Neural progenitor cell (in vitro differentiated cells): ENCODE measurements at regions not wholly inside any gene's neighbourhood (a gene's known extent, or its start where the extent isn't known, plus 50 kb on each side); places are given as distances from the start of the nearest gene placed in this dataset.

Experiments
- DNase-seq: peaks from one replicate; pipeline ENCODE4 v3.0.0-alpha.2; 2016; ENCODE audit warnings: low spot score
- H2AFZ ChIP-seq: fragments of 200-600 bp; sonication (generic); replicated peaks from 2 replicates; pipeline ENCODE4 v1.6.1; 2016; ENCODE audit warnings: antibody characterized with exemption
- H3F3A ChIP-seq: fragments of 200-600 bp; sonication (generic); 2 replicates; pipeline ENCODE4 v1.6.1; 2016; ENCODE audit warnings: antibody characterized with exemption, low read depth
- H3K27ac ChIP-seq: fragments of 200-600 bp; sonication (generic); 2 replicates; pipeline ENCODE4 v1.5.1; 2016; ENCODE audit warnings: mild to moderate bottlenecking
- H3K27me3 ChIP-seq: fragments of 200-600 bp; sonication (generic); 2 replicates; pipeline ENCODE4 v1.6.1; 2016; ENCODE audit warnings: mild to moderate bottlenecking, moderate library complexity
- H3K36me3 ChIP-seq: fragments of 200-600 bp; sonication (generic); 2 replicates; pipeline ENCODE4 v1.5.1; 2016
- H3K4me1 ChIP-seq: fragments of 200-600 bp; sonication (generic); 2 replicates; pipeline ENCODE4 v1.6.1; 2016; ENCODE audit warnings: mixed run types
- H3K4me2 ChIP-seq: fragments of 200-600 bp; sonication (generic); 2 replicates; pipeline ENCODE4 v1.6.1; 2016
- H3K4me3 ChIP-seq: fragments of 200-600 bp; sonication (generic); 2 replicates; pipeline ENCODE4 v1.5.1; 2016
- H3K79me2 ChIP-seq: fragments of 200-600 bp; sonication (generic); 2 replicates; pipeline ENCODE4 v1.6.1; 2016; ENCODE audit warnings: low read depth
- H3K9ac ChIP-seq: fragments of 200-600 bp; sonication (generic); 2 replicates; pipeline ENCODE4 v1.6.1; 2016
- H3K9me3 ChIP-seq: fragments of 200-600 bp; sonication (generic); 2 replicates; pipeline ENCODE4 v1.5.1; 2016; ENCODE audit warnings: low read depth
- H4K20me1 ChIP-seq: fragments of 200-600 bp; sonication (generic); 2 replicates; pipeline ENCODE4 v1.6.1; 2016; ENCODE audit warnings: low read depth
- H3K27ac Mint-ChIP-seq: 3 replicates; pipeline ENCODE4 v1.8.0; 2021; ENCODE audit warnings: mixed read lengths
- H3K27me3 Mint-ChIP-seq: 2 replicates; pipeline ENCODE4 v1.8.0; 2022; ENCODE audit warnings: low read depth, mild to moderate bottlenecking, inconsistent platforms, moderate library complexity, mixed read lengths; ENCODE audit not compliant: insufficient read depth
- H3K36me3 Mint-ChIP-seq: 3 replicates; pipeline ENCODE4 v1.8.0; 2021; ENCODE audit warnings: mixed read lengths
- H3K4me1 Mint-ChIP-seq: 3 replicates; pipeline ENCODE4 v1.8.0; 2021; ENCODE audit warnings: mixed read lengths
- H3K4me3 Mint-ChIP-seq: 3 replicates; pipeline ENCODE4 v1.8.0; 2021; ENCODE audit warnings: mild to moderate bottlenecking, moderate library complexity, mixed read lengths
- H3K9me3 Mint-ChIP-seq: 3 replicates; pipeline ENCODE4 v1.8.0; 2020; ENCODE audit warnings: mixed read lengths
- EZH2 ChIP-seq: fragments of 200-600 bp; sonication (generic); IDR thresholded peaks from 2 replicates; pipeline ENCODE4 v1.6.1; 2017; ENCODE audit warnings: antibody characterized with exemption, mild to moderate bottlenecking, moderate library complexity
- EZH2phosphoT487 ChIP-seq: fragments of 200-600 bp; sonication (generic); IDR thresholded peaks from 2 replicates; pipeline ENCODE4 v1.6.1; 2017; ENCODE audit warnings: antibody characterized with exemption
- TF ChIP-seq, protein P1 (sequence below): fragments of 200-600 bp; sonication (generic); IDR thresholded peaks from 2 replicates; pipeline ENCODE4 v1.5.1; 2017; ENCODE audit warnings: antibody characterized with exemption, mild to moderate bottlenecking

DNA sequence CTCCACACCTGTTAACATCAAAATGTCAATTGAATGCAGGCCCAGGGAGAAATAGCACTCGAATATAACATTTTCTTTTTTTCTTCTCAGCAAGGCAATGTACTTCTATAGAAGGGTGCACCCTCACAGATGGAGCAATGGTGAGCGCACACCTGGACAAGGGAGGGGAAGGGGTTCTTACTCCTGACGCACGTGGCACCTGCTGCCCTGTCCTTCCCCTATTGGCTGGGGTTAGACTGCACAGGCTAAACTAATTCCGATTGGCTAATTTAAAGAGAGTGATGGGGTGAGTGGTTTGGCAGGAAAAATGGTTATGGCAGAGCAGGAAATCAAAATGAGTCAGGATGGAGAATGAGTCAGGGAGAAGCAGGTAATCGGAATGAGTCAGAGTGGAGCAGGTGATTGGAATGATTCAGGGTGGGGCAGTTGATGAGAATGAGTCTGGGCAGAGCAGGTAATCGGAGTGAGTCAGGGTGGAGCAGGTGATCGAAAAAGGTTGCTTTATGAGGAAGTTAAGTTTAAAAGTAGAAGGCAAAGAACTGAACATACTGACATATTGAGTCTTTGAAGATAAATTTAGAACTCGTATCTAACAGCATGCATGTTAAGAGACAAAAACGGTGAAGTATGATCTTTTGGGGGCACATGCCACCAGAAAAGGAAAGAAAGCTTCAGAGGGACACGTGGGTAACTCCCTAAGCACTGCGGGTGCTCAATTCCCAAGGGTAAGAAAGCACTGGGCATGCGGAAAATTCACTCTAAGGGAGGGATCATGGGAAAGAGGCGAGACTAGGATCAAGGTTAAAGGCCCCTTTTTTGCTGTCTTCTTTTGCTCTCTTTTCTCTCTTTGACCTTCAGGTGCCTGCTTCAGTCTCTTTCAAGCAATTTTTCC, 72.9 kb upstream of the GALNT15 start:
- no peaks in the 10 kb centered on the region for H3K36me3 ChIP-seq
- no peak overlapping the region for H3K4me2 ChIP-seq
- no peak overlapping the region for H2AFZ ChIP-seq
- Mint-ChIP-seq H3K36me3 (no peaks in the 10 kb centered on the region), H3K27ac (no peak overlapping the region), H3K27me3 (peaks cover 3% of the 10 kb centered on the region), H3K4me1 (no peaks in the 10 kb centered on the region), H3K4me3 (no peak overlapping the region), H3K9me3 (no peaks in the 10 kb centered on the region)
- no peaks in the 10 kb centered on the region for H3K79me2 ChIP-seq
- H4K20me1 ChIP-seq: no peaks in the 10 kb centered on the region
- no peaks in the 10 kb centered on the region for H3F3A ChIP-seq
- H3K4me1 ChIP-seq: no peaks in the 10 kb centered on the region
- H3K27me3 ChIP-seq: no peaks in the 10 kb centered on the region
- H3K9ac ChIP-seq: no peak overlapping the region
- H3K4me3 ChIP-seq: no peak overlapping the region
- no peak for TF ChIP-seq EZH2
- TF ChIP-seq EZH2phosphoT487: no peak
- TF ChIP-seq, protein P1, sequence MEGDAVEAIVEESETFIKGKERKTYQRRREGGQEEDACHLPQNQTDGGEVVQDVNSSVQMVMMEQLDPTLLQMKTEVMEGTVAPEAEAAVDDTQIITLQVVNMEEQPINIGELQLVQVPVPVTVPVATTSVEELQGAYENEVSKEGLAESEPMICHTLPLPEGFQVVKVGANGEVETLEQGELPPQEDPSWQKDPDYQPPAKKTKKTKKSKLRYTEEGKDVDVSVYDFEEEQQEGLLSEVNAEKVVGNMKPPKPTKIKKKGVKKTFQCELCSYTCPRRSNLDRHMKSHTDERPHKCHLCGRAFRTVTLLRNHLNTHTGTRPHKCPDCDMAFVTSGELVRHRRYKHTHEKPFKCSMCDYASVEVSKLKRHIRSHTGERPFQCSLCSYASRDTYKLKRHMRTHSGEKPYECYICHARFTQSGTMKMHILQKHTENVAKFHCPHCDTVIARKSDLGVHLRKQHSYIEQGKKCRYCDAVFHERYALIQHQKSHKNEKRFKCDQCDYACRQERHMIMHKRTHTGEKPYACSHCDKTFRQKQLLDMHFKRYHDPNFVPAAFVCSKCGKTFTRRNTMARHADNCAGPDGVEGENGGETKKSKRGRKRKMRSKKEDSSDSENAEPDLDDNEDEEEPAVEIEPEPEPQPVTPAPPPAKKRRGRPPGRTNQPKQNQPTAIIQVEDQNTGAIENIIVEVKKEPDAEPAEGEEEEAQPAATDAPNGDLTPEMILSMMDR: no peak
- H3K9me3 ChIP-seq: no peaks in the 10 kb centered on the region
- DNase-seq: no peak
- no peak overlapping the region for H3K27ac ChIP-seq

DNA sequence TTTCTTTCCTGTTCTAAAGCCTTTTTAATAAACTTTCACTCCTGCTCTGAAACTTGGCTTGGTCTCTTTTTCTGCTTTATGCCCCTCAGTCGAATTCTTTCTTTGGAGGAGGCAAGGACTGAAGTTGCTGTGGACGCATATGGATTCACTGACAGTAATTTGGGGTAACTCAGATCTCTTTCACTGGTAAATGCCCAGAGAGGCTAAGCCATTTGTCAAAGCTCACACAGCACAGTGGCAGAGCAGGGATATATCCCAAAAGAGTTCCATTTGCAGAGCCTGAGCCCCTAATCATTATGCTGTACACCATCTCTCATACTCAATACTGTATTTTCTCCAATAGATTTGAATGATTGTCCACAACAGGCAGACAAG, 72.3 kb upstream of the GALNT15 start:
- H3K27me3 ChIP-seq: no peaks in the 10 kb centered on the region
- no peaks in the 10 kb centered on the region for H3K4me1 ChIP-seq
- Mint-ChIP-seq H3K36me3 (no peaks in the 10 kb centered on the region), H3K27ac (no peak overlapping the region), H3K4me1 (no peaks in the 10 kb centered on the region), H3K9me3 (no peaks in the 10 kb centered on the region), H3K4me3 (no peak overlapping the region), H3K27me3 (peaks cover 3% of the 10 kb centered on the region)
- H3F3A ChIP-seq: no peaks in the 10 kb centered on the region
- DNase-seq: no peak
- H3K4me2 ChIP-seq: no peak overlapping the region
- H3K9ac ChIP-seq: no peak overlapping the region
- no peaks in the 10 kb centered on the region for H4K20me1 ChIP-seq
- H2AFZ ChIP-seq: no peak overlapping the region
- no peak overlapping the region for H3K27ac ChIP-seq
- H3K36me3 ChIP-seq: no peaks in the 10 kb centered on the region
- TF ChIP-seq EZH2phosphoT487 (no peak), EZH2 (no peak)
- TF ChIP-seq, protein P1: no peak
- no peaks in the 10 kb centered on the region for H3K79me2 ChIP-seq
- H3K4me3 ChIP-seq: no peak overlapping the region
- H3K9me3 ChIP-seq: no peaks in the 10 kb centered on the region

DNA sequence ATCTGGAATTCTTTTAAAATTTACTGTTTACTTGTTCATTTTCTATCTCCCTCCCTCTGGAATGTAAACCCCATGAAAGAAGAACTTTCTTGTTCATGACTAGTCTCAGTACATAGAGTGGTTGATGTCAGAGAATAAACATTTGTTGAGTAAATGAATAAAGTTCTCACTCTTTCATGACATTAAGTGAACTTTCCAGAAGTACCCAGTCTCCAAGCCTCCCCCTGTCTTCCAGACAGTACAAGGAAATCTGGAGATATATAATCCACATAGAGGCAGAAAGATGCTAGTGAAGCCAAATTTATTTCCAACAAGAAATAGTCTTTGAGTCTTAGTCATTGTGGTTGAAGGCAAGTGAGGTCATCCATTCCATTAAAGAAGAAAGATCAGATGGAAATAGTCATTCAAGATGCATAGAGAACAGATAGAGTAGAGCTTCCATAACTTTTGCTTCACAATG, 71.5 kb upstream of the GALNT15 start:
- Histone ChIP-seq H3K27ac (no peak overlapping the region), H2AFZ (no peak overlapping the region), H3K9me3 (no peaks in the 10 kb centered on the region), H3K36me3 (no peaks in the 10 kb centered on the region), H3F3A (no peaks in the 10 kb centered on the region), H3K9ac (no peak overlapping the region), H3K27me3 (no peaks in the 10 kb centered on the region), H4K20me1 (no peaks in the 10 kb centered on the region), H3K4me3 (no peak overlapping the region), H3K79me2 (no peaks in the 10 kb centered on the region), H3K4me2 (no peak overlapping the region), H3K4me1 (no peaks in the 10 kb centered on the region)
- Mint-ChIP-seq H3K36me3 (no peaks in the 10 kb centered on the region), H3K4me1 (no peaks in the 10 kb centered on the region), H3K27me3 (peaks cover 3% of the 10 kb centered on the region), H3K27ac (no peak overlapping the region), H3K9me3 (no peaks in the 10 kb centered on the region), H3K4me3 (no peak overlapping the region)
- no peak for DNase-seq
- TF ChIP-seq, protein P1: no peak
- TF ChIP-seq EZH2phosphoT487 (no peak), EZH2 (no peak)
